Activated CD8-positive, alpha-beta memory T cell treated with anti-CD3 and anti-CD28 coated beads for 36 hours (primary cell): ENCODE measurements at regions not wholly inside any gene's neighbourhood (a gene's known extent, or its start where the extent isn't known, plus 50 kb on each side); places are given as distances from the start of the nearest gene placed in this dataset.

Source experiments
- CTCF ChIA-PET: fragments of 350-600 bp; sonication (Branson Sonifier 250); formaldehyde crosslinking; loops from one replicate; lab custom pipeline; 2021; ENCODE audit warnings: antibody characterized with exemption; lab: Charles Lee
- POLR2A ChIA-PET: fragments of 350-600 bp; sonication (Branson Sonifier 250); formaldehyde crosslinking; loops from one replicate; lab custom pipeline; 2021; ENCODE audit warnings: antibody characterized with exemption; lab: Charles Lee

GRCh38 chrX:128142745-128143144 is 90.5 kb upstream of the ACTRT1 start:
- POLR2A ChIA-PET: no interaction called here
- CTCF ChIA-PET: no interaction called here

GRCh38 chrX:128106630-128107029 is 54.4 kb upstream of the ACTRT1 start:
- ChIA-PET CTCF (no interaction called here), POLR2A (no interaction called here)

- POLR2A ChIA-PET: no interaction called here
These were observed 53.5 kb upstream of the ACTRT1 start for GRCh38 chrX:128105659-128106058.

More at GRCh38 chrX:128105659-128106058, 53.5 kb upstream of the ACTRT1 start:
- CTCF ChIA-PET: no interaction called here
